ENCODE measurements at regions not wholly inside any gene's neighbourhood (a gene's known extent, or its start where the extent isn't known, plus 50 kb on each side); places are given as distances from the start of the nearest gene placed in this dataset.

DNA sequence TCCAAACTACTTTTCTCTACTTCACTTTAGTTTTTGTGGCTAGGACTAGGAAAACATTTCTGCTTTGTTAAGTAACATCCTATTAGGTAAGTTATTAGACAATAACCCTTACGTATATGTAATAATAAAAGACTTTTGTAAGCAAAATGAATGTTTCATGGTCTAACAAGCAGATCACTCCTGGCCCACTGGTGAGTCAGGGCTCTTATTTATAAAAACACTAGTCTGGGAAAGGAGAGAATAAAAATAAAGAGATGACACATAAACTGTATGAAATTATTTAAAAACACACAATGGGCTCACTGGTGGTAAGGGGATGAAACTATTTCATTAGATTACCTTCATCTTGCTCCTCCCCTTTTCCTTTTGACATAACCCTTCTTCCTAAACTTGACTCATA is 2212.2 kb upstream of the ACO1 start:
- no peaks in the 10 kb centered on the region for H3K9me3 ChIP-seq (ENCODE audit: insufficient read depth, low read depth, low read length)
- H3K79me2 ChIP-seq (ENCODE audit: insufficient read depth, low read length), result no peaks in the 10 kb centered on the region
- no peak overlapping the region for H3K9ac ChIP-seq (ENCODE audit: low read depth, low read length, poor library complexity, severe bottlenecking)
- H3K27me3 ChIP-seq (ENCODE audit: insufficient read depth, low read length, poor library complexity, severe bottlenecking), result no peaks in the 10 kb centered on the region
- no peak overlapping the region for H2AFZ ChIP-seq (ENCODE audit: low read length)
- H3K9me2 ChIP-seq (replicated peaks; ENCODE audit: low read depth, low read length), result no peaks in the 10 kb centered on the region
- no peaks in the 10 kb centered on the region for H3K4me1 ChIP-seq (ENCODE audit: insufficient read depth, low read length, poor library complexity, severe bottlenecking)
- H3K4me3 ChIP-seq (ENCODE audit: low read length, poor library complexity, severe bottlenecking), result no peak overlapping the region
- TF ChIP-seq EZH2phosphoT487 (IDR thresholded peaks at IDR 0.05; ENCODE audit: borderline replicate concordance) (no peak), CTCF (conservative IDR thresholded peaks at IDR 0.05; ENCODE audit: low read length) (no peak)
- H3F3A ChIP-seq (ENCODE audit: low read depth), result no peaks in the 10 kb centered on the region
- H3K36me3 ChIP-seq (ENCODE audit: insufficient read depth, low read length), result no peaks in the 10 kb centered on the region
- no peak overlapping the region for H3K4me2 ChIP-seq (ENCODE audit: low read depth, low read length, poor library complexity, severe bottlenecking)
- no peaks in the 10 kb centered on the region for H4K20me1 ChIP-seq (ENCODE audit: insufficient read depth, low read length, poor library complexity, severe bottlenecking)

DNA sequence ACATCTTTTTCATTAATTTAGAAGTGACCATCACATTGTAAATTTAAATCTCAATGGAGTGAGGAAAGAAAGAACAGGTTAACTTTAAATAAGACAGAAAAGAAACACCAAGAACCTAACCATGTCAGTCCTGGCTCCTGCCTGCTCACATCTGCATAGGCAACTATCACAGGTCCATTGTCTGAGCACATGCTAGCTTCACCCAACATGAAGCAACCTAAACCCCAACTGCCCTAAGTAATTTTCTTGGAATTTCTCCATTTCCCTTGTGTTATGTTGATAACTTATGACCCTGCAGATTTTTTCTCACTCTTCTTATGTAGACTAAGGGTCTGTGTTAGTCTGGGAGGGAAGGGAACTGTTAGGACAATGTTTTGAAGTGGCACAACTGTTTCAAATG is 2205.8 kb upstream of the ACO1 start:
- H3K9ac ChIP-seq (ENCODE audit: low read depth, low read length, poor library complexity, severe bottlenecking), result no peak overlapping the region
- no peak overlapping the region for H2AFZ ChIP-seq (ENCODE audit: low read length)
- H3F3A ChIP-seq (ENCODE audit: low read depth), result no peaks in the 10 kb centered on the region
- no peaks in the 10 kb centered on the region for H3K27me3 ChIP-seq (ENCODE audit: insufficient read depth, low read length, poor library complexity, severe bottlenecking)
- no peaks in the 10 kb centered on the region for H3K79me2 ChIP-seq (ENCODE audit: insufficient read depth, low read length)
- no peak overlapping the region for H3K4me2 ChIP-seq (ENCODE audit: low read depth, low read length, poor library complexity, severe bottlenecking)
- H3K4me3 ChIP-seq (ENCODE audit: low read length, poor library complexity, severe bottlenecking), result no peak overlapping the region
- no peaks in the 10 kb centered on the region for H3K9me3 ChIP-seq (ENCODE audit: insufficient read depth, low read depth, low read length)
- H3K4me1 ChIP-seq (ENCODE audit: insufficient read depth, low read length, poor library complexity, severe bottlenecking), result no peaks in the 10 kb centered on the region
- H3K36me3 ChIP-seq (ENCODE audit: insufficient read depth, low read length), result no peaks in the 10 kb centered on the region
- no peaks in the 10 kb centered on the region for H4K20me1 ChIP-seq (ENCODE audit: insufficient read depth, low read length, poor library complexity, severe bottlenecking)
- no peaks in the 10 kb centered on the region for H3K9me2 ChIP-seq (replicated peaks; ENCODE audit: low read depth, low read length)
- TF ChIP-seq CTCF (conservative IDR thresholded peaks at IDR 0.05; ENCODE audit: low read length), result no peak

DNA sequence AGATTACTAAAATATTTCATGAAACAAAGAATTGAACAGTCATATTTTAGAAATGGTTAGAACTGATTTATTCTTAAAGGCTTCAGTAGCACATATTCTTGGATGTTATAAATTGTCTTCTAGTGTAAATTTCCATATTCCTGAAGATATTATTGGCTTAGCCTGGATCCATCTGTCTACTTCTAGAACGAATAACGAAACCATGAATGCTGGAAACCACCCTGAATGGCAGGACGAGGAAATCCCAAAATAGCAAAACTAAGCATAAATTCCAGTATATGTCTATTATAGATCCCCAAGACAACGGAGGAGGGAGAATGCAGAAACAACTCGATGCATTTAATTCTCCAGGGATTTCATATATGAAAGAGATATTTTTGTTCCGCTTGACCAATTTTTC is 2191.0 kb upstream of the ACO1 start:
- Histone ChIP-seq H3K9ac (ENCODE audit: low read depth, low read length, poor library complexity, severe bottlenecking) (no peak overlapping the region), H3K4me3 (ENCODE audit: low read length, poor library complexity, severe bottlenecking) (no peak overlapping the region), H3K79me2 (ENCODE audit: insufficient read depth, low read length) (no peaks in the 10 kb centered on the region), H3K4me1 (ENCODE audit: insufficient read depth, low read length, poor library complexity, severe bottlenecking) (no peaks in the 10 kb centered on the region), H3K9me2 (replicated peaks; ENCODE audit: low read depth, low read length) (no peaks in the 10 kb centered on the region), H3K9me3 (ENCODE audit: insufficient read depth, low read depth, low read length) (peaks cover 9% of the 10 kb centered on the region; the same call in 1 of the 2 replicates), H2AFZ (ENCODE audit: low read length) (no peak overlapping the region), H3K4me2 (ENCODE audit: low read depth, low read length, poor library complexity, severe bottlenecking) (no peak overlapping the region), H3K27me3 (ENCODE audit: insufficient read depth, low read length, poor library complexity, severe bottlenecking) (no peaks in the 10 kb centered on the region), H3F3A (ENCODE audit: low read depth) (no peaks in the 10 kb centered on the region), H3K36me3 (ENCODE audit: insufficient read depth, low read length) (no peaks in the 10 kb centered on the region), H4K20me1 (ENCODE audit: insufficient read depth, low read length, poor library complexity, severe bottlenecking) (no peaks in the 10 kb centered on the region)
- TF ChIP-seq CTCF (conservative IDR thresholded peaks at IDR 0.05; ENCODE audit: low read length), result no peak
- no peak for TF ChIP-seq EZH2phosphoT487 (IDR thresholded peaks at IDR 0.05; ENCODE audit: borderline replicate concordance)

Data from Loucy (cell line).